Upper lobe of left lung (tissue), 4 donors: ENCODE measurements at regions not wholly inside any gene's neighbourhood (a gene's known extent, or its start where the extent isn't known, plus 50 kb on each side); places are given as distances from the start of the nearest gene placed in this dataset.

Source experiments
- POLR2A ChIP-seq, 4 donors: fragments of 450-650 bp; IDR thresholded peaks; one replicate each; pipeline ENCODE4 v1.5.1; 2016 to 2017; ENCODE audit warnings: antibody characterized with exemption in 4 of 4, mild to moderate bottlenecking in 2 of 4
- TF ChIP-seq, protein P1 (sequence below), 6 experiments: fragments of 450-650 bp in 4 of 6; fragments of 200-600 bp in 2 of 6; sonication (generic) in 2 of 6; IDR thresholded peaks; one replicate each; pipeline ENCODE4 v1.5.1; 2016 to 2019; ENCODE audit warnings: antibody characterized with exemption in 6 of 6

DNA sequence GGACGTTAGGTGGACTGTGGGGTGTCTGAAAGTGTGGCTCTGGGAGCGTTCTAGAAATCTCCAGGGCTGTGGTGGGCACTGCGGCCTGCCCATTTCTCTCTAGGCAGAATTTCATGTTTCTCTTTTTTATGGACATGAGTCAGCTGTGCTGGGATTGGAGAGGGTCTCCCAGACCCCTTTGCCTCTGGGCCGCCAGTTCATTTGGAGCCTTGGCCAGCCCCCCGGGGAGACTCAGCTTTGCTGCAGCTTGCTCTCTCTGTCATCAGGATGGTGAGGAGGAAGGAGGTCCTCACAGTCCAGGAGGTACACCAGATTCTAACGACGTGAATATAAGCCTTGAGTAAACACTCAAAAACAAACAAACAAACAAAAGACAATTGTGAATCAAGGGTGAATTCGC is 149.6 kb upstream of the RGMA start:
- no peak for TF ChIP-seq POLR2A (IDR thresholded peaks at IDR 0.05)
- TF ChIP-seq, protein P1, sequence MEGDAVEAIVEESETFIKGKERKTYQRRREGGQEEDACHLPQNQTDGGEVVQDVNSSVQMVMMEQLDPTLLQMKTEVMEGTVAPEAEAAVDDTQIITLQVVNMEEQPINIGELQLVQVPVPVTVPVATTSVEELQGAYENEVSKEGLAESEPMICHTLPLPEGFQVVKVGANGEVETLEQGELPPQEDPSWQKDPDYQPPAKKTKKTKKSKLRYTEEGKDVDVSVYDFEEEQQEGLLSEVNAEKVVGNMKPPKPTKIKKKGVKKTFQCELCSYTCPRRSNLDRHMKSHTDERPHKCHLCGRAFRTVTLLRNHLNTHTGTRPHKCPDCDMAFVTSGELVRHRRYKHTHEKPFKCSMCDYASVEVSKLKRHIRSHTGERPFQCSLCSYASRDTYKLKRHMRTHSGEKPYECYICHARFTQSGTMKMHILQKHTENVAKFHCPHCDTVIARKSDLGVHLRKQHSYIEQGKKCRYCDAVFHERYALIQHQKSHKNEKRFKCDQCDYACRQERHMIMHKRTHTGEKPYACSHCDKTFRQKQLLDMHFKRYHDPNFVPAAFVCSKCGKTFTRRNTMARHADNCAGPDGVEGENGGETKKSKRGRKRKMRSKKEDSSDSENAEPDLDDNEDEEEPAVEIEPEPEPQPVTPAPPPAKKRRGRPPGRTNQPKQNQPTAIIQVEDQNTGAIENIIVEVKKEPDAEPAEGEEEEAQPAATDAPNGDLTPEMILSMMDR (IDR thresholded peaks at IDR 0.05), result no peak
